HG02763 (cell line): ENCODE measurements at regions not wholly inside any gene's neighbourhood (a gene's known extent, or its start where the extent isn't known, plus 50 kb on each side); places are given as distances from the start of the nearest gene placed in this dataset.
A peak's percentile ranks its signal among the peaks of the same experiment; 100 is the strongest.
"Not testable (repeated sequence)": the region's sequence is repeated elsewhere in the genome, so short reads cannot be mapped to it uniquely, and the experiment has no call there.

Experiments
- ATAC-seq: cut with Tn5 transposase; IDR thresholded peaks from one replicate; pipeline ENCODE4 v1.9.1; 2021; ENCODE audit warnings: mild to moderate bottlenecking, moderate library complexity; ENCODE audit not compliant: unreplicated experiment

DNA sequence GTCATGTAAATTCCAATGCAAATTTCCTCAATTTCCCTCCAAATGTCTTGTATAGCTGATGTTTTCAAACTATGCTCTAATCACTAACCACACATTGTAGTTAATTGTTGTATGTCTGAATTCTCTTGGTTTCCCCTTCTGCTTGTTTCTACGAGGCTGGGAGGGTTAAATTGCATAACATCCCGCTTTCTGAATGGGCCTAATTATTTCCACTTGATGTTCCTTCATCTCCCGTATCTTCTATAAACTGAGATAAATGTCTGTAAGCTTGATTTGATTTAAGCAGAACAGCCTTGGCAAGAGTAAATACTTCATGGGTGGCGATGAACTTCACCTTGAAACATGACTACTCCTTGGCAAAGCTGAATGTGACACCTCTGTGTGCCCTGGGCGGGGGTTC is 72.2 kb downstream of the SERINC2 start:
- ATAC-seq, result no peak

DNA sequence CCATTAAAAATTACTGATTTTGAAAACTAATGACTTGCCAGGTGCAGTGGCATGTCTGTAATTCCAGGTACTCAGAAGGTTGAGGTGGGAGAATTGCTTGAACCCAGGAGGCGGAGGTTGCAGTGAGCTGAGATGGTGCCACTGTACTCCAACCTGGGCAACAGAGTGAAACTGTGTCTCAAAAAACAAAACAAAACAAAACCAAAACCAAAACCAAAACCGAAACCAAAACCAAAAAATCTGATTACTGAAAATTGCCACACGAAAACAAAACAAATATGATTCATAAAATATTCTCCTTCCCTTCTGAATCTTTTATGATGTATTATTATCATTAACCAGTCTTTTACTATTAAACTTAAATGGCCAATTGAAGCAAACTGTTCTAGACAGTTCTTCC is 74.1 kb downstream of the SERINC2 start:
- ATAC-seq, result no peak

DNA sequence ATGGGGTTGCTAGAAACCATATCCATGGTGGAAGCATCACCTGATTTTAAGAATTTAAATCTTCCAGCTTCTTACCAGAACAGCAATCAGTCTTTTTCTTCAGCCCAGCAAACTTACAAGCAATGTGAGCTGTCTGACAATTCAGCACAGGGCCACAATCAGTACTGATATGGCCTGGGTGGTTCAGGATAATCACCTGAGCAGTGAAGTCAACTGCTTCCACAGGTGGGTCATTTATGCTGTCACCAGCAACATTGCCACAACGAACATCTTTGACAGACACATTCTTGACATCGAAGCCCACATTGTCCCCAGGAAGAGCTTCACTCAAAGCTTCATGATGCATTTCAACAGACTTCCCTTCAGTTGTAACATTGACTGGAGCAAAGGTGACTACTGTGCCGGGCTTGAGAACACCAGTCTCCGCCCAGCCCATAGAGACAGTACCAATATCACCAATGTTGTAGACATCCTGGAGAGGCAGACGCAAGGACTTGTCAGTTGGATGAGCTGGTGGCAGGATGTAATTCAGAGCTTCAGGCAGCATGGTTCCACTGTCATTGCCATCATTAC is 74.8 kb downstream of the SERINC2 start:
- no peak for ATAC-seq

DNA sequence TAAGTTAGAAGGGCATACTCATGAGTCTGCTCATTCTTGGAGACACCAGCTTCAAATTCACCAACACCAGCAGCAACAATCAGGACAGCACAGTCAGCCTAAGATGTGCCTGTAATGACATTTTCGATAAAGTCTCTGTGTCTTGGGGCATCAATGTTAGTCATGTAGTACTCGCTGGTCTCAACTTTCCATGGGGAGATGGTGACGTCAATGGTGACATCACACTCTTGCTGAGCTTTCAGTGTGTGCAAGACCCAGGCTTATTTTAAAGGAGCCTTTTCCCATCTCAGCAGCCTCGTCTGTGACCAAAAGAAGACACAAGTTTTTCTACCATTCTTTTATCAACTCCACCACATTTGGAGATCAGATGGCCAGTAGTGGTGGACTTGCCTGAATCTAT is 75.5 kb downstream of the SERINC2 start:
- no peak for ATAC-seq

DNA sequence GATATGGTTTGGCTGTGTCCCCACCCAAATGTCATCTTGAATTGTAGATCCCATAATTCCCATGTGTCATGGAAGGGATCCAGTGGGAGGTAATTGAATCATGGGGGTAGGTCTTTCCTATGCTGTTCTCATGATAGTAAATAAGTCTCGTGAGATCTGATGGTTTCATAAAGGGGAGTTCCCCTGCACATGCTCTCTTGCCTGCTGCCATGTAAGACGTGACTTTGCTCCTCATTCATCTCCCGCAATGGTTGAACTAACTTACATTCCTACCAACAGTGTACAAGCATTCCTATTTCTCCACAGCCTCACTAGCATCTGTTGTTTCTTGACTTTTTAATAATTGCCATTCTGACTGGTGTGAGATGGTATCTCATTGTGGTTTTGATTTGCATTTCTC is 76.6 kb downstream of the SERINC2 start:
- not testable (repeated sequence) for ATAC-seq

DNA sequence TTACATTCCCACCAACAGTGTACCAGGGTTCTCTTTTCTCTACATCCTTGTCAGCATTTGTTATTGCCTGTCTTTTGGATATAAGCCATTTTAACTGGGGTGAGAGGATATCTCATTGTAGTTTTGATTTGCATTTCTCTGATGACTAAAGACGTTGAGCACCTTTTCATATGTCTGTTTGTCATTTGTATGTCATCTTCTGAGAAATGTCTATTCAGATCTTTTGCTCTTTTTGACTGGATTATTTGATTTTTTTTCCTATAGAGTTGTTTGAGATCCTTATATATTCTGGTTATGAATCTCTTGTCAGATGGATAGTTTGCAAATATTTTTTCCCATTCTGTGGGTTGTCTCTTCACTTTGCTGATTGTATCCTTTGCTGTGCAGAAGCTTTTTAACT is 77.6 kb downstream of the SERINC2 start:
- ATAC-seq, result not testable (repeated sequence)

DNA sequence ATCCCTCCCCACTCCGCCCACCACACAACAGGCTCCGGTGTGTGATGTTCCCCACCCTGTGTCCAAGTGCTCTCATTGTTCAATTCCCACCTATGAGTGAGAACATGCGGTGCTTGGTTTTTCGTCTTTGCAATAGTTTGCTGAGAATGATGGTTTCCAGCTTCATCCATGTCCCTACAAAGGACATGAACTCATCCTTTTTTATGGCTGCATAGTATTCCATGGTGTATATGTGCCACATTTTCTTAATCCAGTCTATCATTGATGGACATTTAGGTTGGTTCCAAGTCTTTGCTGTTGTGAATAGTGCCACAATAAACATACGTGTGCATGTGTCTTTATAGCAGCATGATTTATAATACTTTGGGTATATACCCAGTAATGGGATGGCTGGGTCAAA is 81.0 kb upstream of the TINAGL1 start:
- ATAC-seq, result not testable (repeated sequence)

DNA sequence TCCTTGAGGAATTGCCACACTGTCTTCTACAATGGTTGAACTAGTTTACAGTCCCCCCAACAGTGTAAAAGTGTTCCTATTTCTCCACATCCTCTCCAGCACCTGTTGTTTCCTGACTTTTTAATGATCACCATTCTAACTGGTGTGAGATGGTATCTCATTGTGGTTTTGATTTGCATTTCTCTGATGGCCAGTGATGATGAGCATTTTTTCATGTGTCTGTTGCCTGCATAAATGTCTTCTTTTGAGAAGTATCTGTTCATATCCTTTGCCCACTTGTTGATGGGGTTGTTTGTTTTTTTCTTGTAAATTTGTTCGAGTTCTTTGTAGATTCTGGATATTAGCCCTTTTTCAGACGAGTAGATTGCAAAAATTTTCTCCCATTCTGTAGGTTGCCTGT is 80.5 kb upstream of the TINAGL1 start:
- not testable (repeated sequence) for ATAC-seq

DNA sequence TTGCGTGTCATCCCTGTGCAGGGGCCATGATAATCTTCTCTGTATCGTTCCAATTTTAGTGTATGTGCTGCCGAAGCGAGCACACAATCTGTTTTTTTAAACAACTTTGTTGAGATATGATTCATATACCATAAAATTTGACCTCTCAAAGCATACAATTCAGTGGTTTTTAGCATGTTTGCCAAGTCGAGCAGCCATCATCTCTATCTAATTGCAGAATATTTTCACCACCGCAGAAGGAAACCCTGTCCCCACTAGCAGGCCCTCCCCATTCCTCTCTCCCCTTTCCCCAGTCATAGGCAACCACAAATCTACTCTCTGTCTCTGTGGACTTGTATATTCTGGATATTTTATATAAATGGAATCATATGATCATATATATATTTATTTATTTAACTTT is 78.7 kb upstream of the TINAGL1 start:
- no peak for ATAC-seq

DNA sequence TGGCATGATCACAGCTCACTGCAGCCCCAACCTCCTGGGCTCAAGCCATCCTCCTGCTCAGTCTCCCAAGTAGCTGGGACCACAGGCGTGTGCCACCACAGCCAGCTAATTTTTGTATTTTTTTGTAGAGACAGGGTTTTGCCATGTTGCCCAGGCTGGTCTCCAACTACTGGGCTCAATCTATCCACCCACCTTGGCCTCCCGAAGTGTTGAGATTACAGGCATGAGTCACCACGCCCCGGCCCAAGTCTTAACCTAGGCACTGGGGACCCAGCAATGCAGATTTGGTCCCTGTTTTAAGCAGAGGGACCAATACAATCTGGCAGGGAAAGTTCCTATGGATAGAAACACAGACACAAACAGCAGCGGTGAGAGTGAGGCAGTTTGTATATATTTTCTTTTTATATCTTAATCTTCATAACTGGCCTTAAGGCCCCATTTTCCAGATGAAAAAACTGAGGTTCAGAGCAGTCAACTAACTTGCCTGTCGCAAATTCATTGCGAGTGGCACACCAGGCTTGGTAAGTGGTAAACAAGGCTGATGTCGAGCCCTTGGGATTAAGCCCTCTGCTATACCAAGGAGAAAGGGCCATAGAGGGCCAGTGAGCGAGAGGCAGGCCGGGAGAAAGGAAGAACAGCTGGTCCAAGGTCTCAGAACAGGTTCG is 77.8 kb upstream of the TINAGL1 start:
- ATAC-seq, result no peak

DNA sequence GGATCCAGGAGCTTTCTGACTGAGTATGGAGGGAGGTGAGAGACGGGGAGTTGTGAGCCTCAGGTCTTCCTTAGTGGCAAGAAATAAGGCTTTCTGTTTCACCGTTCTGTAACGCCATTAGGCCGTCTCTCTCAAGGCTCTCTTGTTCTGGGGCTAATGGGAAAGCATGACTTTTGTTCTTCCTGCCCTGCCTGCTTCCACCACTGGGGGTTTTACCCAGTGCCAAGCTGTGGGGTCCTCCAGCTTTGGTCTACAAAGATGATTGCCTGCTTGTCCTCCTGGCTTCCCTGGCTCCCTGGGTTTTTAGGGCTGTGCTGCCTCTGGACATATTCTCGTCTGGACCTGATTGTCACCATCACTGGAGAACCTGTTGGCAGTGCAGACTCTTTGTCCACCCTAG is 74.8 kb upstream of the TINAGL1 start:
- ATAC-seq, result no peak

DNA sequence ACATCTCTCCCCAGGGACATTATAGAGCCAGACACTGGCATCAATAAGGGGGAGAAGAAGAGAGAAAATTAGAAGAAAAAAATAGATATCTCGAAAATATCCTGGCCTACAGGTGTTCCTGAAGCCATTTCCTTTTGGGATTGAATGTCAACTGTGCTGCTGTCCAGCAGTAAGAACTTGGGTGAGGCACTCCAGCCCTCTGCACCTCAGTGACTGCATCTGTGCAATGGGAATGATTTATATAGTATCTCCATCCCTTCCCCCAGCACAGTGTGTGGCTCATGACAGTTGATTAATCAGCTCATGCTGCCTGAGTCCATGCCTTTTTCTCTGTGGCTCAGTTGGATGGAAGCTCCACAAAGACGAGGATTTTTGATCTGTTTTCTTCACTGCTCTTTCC is 74.1 kb upstream of the TINAGL1 start:
- no peak for ATAC-seq

DNA sequence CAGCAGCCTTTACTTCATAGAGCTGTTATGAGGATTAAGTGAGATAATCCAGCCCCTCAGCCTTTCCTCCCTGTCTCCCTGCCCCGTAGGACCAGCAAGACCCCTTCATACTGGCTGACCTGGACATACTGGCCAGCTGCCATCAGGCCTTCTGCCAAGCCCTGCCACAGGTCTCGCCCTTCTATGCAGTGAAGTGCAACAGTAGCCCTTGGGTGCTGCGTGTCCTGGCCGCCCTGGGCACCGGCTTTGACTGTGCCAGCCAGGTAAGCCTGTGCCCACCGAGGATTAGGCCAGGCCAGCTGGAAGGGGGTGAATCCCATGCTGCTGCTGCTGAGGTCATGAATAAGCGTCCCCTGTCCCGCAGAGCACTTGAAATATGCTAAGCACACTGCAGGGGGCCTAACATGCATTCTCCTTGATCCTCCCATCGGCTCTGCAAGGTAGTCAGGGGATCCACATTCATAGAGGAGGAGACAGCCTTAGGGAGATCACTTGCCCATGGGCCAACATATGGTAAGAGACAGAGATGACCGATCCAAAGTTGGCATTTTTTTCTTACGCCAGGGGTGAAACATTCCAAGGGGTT is 73.3 kb upstream of the TINAGL1 start:
- no peak for ATAC-seq

DNA sequence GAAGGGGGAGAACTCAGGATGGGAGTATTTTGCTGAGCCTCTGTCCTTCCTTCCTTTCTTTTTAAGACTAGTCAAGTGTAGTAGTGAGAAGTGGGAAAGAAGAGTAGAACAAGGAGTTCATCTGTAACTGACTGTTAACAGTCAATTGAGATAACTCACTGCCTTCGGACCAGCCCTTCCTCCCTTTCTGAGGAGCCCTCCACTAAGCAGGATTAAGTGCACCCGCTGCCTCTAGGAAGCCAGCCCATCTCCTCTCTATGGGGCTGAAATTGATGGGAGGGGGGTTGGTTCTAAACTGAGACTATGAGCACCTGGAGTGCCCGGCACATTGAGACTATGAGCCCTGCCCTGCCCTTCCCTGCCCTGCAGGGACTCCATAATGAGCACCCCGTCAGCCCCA is 72.7 kb upstream of the TINAGL1 start:
- ATAC-seq, result no peak

DNA sequence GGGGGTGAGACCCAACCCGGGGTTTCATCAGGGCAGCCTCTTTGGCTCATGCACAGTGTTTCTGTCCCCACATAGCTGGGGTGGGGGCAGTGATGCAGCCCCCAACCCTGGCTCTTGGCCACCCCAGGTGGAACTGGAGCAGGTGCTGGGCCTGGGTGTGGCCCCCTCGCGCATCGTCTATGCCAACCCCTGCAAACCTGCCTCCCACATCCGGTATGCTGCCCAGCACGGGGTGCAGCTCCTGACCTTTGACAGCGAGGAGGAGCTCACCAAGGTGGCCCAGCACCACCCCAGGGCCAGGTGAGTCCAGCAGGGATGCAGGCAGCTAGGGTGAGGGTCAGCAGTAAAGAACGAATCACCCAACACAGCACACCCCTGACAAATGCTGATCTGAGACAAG is 72.3 kb upstream of the TINAGL1 start:
- ATAC-seq, result no peak

DNA sequence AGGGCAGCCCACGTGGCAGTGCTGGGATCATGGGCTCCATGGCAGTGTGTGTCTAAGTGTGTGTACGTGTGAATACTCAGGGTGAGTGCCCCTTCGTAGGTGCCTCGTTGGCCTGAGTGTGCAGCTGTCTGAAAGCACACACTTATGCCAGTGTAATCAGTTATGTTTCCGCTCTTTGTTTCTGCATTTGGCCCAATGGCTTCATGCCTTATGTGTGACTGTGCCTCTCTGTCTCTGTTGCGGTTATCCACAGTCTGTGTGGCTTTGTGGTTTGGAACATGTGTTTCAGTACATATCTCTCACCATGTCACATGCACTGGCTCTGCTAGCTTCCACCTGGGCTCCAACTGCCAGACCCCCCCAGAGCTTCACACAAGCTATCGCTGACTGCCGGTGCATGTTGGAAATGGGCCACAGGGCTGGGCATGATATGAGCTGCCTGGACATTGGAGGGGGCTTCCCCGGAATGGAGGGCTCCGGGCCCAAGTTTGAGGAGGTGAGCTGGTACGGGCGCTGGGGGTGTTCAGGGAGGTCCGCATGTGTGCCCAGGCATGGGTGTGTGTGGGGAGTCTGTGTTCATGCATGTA is 70.3 kb upstream of the TINAGL1 start:
- peak; percentile 62 for ATAC-seq

DNA sequence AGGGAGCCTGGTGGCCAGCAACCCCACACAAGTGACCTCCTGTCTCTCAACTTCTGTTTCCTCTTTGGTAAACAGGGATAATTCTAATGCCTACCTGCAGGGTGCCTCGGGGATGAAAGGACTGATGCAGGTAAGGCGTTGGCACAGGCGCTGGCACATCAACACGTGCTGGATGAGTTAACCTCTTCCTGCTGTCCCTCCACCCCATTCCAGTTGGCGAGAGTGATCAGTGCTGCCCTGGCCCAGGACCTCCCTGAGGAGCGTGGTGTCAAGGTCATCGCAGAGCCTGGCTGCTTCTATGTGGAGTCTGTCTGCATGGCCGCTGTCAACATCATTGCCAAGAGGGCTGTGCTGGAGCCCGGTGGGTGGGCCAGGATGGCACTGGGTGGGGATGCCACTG is 69.1 kb upstream of the TINAGL1 start:
- no peak for ATAC-seq

DNA sequence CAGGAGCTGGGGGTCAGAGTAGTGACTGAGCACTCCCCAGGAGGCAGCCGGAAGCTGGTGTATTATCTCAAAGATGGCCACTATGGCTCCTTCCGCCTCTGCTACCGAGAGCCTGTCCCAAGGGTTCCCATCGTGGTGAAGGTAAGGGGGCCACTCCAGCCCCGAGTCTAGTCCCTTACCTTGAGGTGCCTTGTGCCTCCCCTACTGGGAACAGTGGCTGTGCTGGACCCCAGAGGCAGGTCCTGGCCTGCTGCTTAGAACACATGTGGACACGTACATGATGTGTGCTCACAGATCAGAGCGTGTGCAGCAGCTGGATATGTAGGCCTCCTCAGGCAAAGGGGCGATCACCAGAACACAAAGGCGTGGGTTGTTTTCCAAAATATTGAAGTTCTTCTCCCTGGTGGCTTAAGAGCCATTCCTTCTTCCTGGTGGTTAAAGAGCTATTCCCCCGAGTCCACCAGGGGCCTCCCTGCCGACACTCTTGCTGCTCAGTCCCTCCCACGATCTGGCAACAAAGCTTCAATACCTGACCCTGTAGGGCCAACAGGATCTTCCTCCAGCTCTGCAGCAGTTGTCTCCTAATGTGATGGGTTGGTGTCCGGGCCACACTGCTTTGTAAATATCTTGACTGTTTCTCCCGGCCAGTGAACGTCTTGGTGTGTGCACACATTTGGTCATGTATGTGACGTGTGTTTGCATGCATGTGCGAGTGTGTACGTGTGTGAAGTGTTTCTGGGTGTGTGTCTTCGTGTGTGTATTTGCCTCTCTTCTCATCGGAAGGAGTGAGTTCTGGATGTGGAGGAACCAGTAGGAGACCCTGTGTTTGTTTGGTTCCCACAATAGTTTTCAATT is 68.4 kb upstream of the TINAGL1 start:
- no peak for ATAC-seq

DNA sequence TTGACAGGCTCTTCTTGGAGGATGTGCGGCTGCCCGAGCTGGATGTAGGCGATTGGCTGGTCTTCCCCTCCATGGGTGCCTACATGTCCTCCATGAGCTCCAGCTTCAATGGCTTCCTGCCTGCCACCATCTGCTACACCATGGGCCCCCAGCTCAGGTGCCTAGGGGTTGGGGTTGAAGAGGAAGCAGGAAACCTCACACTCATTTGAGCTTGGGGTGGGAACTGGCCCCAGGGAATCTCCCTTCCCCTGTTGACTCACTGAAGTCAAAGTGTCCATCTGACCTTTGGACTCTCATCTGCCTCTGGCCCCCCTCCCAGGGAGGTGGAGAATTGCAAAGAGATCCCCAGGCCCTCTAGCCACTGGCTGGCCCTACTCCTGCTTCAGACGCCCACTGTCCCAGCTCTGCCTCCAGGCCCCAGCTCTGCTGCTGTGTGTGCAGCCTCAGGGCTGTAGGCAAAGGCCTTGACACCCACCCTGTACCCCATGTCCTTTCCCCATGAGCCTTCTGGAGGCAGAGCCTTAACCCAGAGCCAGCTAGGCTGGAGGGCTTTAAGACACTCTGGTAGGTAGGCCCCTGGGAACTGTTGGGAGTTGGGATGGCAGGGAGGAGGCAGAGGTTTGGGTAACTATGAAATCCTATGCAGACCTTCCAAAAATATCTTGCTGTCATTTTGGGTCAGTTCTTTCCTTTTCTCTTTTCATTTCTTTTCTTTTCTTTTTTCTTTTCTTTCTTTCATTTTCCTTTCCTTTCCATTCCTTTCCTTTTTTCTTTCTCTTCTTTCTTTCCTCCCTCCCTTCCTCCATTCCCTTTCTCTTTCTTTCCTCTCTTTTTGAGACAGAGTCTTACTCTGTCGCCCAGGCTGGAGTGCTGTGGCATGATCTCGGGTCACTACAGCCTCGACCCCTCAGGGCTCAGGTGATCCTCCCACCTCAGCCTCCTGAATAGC is 66.9 kb upstream of the TINAGL1 start:
- peak; percentile 50 for ATAC-seq

DNA sequence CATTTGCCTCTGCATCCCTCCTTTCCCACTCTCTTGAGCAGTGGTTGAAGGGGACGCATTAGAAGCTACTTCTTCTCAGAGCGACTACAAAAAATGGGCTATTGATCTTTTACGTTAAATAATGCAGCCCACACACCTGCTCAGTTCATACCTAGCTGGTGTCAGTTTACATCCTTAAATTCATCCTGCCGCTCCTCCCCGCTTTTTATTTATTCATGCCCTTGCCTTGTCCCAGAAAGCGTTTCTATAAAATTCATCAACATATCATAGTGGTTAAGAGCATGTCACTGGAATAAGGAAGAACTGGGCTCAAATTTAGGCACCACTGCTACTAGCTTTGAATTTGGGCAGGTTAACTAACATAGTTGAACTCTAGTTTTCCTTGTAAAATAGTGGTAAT is 66.0 kb upstream of the TINAGL1 start:
- no peak for ATAC-seq
